ENCODE measurements at regions not wholly inside any gene's neighbourhood (a gene's known extent, or its start where the extent isn't known, plus 50 kb on each side); places are given as distances from the start of the nearest gene placed in this dataset.
A peak's percentile ranks its signal among the peaks of the same experiment; 100 is the strongest.
"Not testable (repeated sequence)": the region's sequence is repeated elsewhere in the genome, so short reads cannot be mapped to it uniquely, and the experiment has no call there.

- DNase-seq = no peak
Measured at GRCh38 chrX:56343219-56343618, 111.1 kb downstream of the KLF8 start.

GRCh38 chrX:56343664-56344063 is 111.5 kb downstream of the KLF8 start:
- DNase-seq = peak; percentile 27

- DNase-seq = not testable (repeated sequence)
Measured at GRCh38 chrX:56358145-56358544, 126.0 kb downstream of the KLF8 start.

- not testable (repeated sequence) for DNase-seq
Measured at GRCh38 chrX:56365171-56365570, 133.0 kb downstream of the KLF8 start.

GRCh38 chrX:56366901-56367300 is 134.7 kb downstream of the KLF8 start:
- no peak for DNase-seq

GRCh38 chrX:56368962-56369361 is 136.8 kb downstream of the KLF8 start:
- no peak for DNase-seq

GRCh38 chrX:56379984-56380780 is 148.0 kb downstream of the KLF8 start:
- not testable (repeated sequence) for DNase-seq

- DNase-seq = no peak
Measured at GRCh38 chrX:56382278-56382677, 150.1 kb downstream of the KLF8 start.

- DNase-seq = peak; percentile 55
Measured at GRCh38 chrX:56385336-56385735, 153.2 kb downstream of the KLF8 start.

GRCh38 chrX:56385960-56386359 is 153.8 kb downstream of the KLF8 start:
- DNase-seq = no peak

- DNase-seq = no peak
Measured at GRCh38 chrX:56397636-56398035, 165.5 kb downstream of the KLF8 start.

GRCh38 chrX:56402207-56402606 is 161.2 kb upstream of the UBQLN2 start:
- DNase-seq = no peak

GRCh38 chrX:56429581-56429980 is 133.8 kb upstream of the UBQLN2 start:
- DNase-seq = no peak

GRCh38 chrX:56451981-56452380 is 111.4 kb upstream of the UBQLN2 start:
- DNase-seq = not testable (repeated sequence)

GRCh38 chrX:56462389-56462788 is 101.0 kb upstream of the UBQLN2 start:
- DNase-seq = no peak

- DNase-seq = no peak
Measured at GRCh38 chrX:56468441-56468840, 95.0 kb upstream of the UBQLN2 start.

GRCh38 chrX:56494923-56495322 is 68.5 kb upstream of the UBQLN2 start:
- not testable (repeated sequence) for DNase-seq

GRCh38 chrX:56498756-56499155 is 64.7 kb upstream of the UBQLN2 start:
- no peak for DNase-seq

GRCh38 chrX:56499372-56499771 is 64.1 kb upstream of the UBQLN2 start:
- DNase-seq = no peak

GRCh38 chrX:56503941-56504673 is 59.3 kb upstream of the UBQLN2 start:
- no peak for DNase-seq

GRCh38 chrX:56505866-56506265 is 57.6 kb upstream of the UBQLN2 start:
- no peak for DNase-seq

Data from CD4-positive, alpha-beta T cell treated with Interleukin-17A for 4 hours (primary cell).